ENCODE measurements at regions not wholly inside any gene's neighbourhood (a gene's known extent, or its start where the extent isn't known, plus 50 kb on each side); places are given as distances from the start of the nearest gene placed in this dataset.

GRCh38 chr2:208648368-208648767 lies 241.8 kb downstream of the PTH2R start:
- H3K4me3 ChIP-seq (replicated peaks; ENCODE audit: low read depth, low read length) = no peak overlapping the region
- DNase-seq (ENCODE audit: extremely low read depth, low read depth) = no peak
- TF ChIP-seq CTCF (IDR thresholded peaks at IDR 0.05; ENCODE audit: low read depth, low read length, missing control alignments) = no peak

- no peak for DNase-seq (ENCODE audit: extremely low read depth, low read depth)
- no peak overlapping the region for H3K4me3 ChIP-seq (replicated peaks; ENCODE audit: low read depth, low read length)
- no peak for TF ChIP-seq CTCF (IDR thresholded peaks at IDR 0.05; ENCODE audit: low read depth, low read length, missing control alignments)
Measured at GRCh38 chr2:208653383-208653782, 246.8 kb downstream of the PTH2R start.

- no peak for TF ChIP-seq CTCF (IDR thresholded peaks at IDR 0.05; ENCODE audit: low read depth, low read length, missing control alignments)
- no peak overlapping the region for H3K4me3 ChIP-seq (replicated peaks; ENCODE audit: low read depth, low read length)
- no peak for DNase-seq (ENCODE audit: extremely low read depth, low read depth)
Measured at GRCh38 chr2:208654056-208654455, 247.5 kb downstream of the PTH2R start.

GRCh38 chr2:208657468-208657867 lies 250.9 kb downstream of the PTH2R start:
- DNase-seq (ENCODE audit: extremely low read depth, low read depth) = no peak
- no peak overlapping the region for H3K4me3 ChIP-seq (replicated peaks; ENCODE audit: low read depth, low read length)
- TF ChIP-seq CTCF (IDR thresholded peaks at IDR 0.05; ENCODE audit: low read depth, low read length, missing control alignments) = no peak

- no peak for DNase-seq (ENCODE audit: extremely low read depth, low read depth)
- no peak for TF ChIP-seq CTCF (IDR thresholded peaks at IDR 0.05; ENCODE audit: low read depth, low read length, missing control alignments)
- no peak overlapping the region for H3K4me3 ChIP-seq (replicated peaks; ENCODE audit: low read depth, low read length)
Measured at GRCh38 chr2:208669394-208669793, 262.8 kb downstream of the PTH2R start.

GRCh38 chr2:208671284-208671683 lies 264.7 kb downstream of the PTH2R start:
- H3K4me3 ChIP-seq (replicated peaks; ENCODE audit: low read depth, low read length) = no peak overlapping the region
- no peak for TF ChIP-seq CTCF (IDR thresholded peaks at IDR 0.05; ENCODE audit: low read depth, low read length, missing control alignments)
- no peak for DNase-seq (ENCODE audit: extremely low read depth, low read depth)

- no peak overlapping the region for H3K4me3 ChIP-seq (replicated peaks; ENCODE audit: low read depth, low read length)
- no peak for DNase-seq (ENCODE audit: extremely low read depth, low read depth)
- no peak for TF ChIP-seq CTCF (IDR thresholded peaks at IDR 0.05; ENCODE audit: low read depth, low read length, missing control alignments)
Measured at GRCh38 chr2:208671886-208672680, 265.5 kb downstream of the PTH2R start.
